Kidney epithelial cell (primary cell): ENCODE measurements at regions not wholly inside any gene's neighbourhood (a gene's known extent, or its start where the extent isn't known, plus 50 kb on each side); places are given as distances from the start of the nearest gene placed in this dataset.

Experiments
- DNase-seq: peaks from one replicate; pipeline ENCODE4 v3.0.0-alpha.2; 2010; ENCODE audit warnings: low read depth
- H3K27me3 ChIP-seq: 2 replicates; pipeline ENCODE4 v1.6.0; 2011; ENCODE audit warnings: low read length; ENCODE audit not compliant: control insufficient read depth, insufficient read depth
- H3K36me3 ChIP-seq: 2 replicates; pipeline ENCODE4 v1.5.1; 2011; ENCODE audit warnings: low read length; ENCODE audit not compliant: control insufficient read depth, insufficient read depth
- H3K4me3 ChIP-seq: 2 replicates; pipeline ENCODE4 v1.5.1; 2011; ENCODE audit warnings: low read depth, mild to moderate bottlenecking, control low read depth, low read length
- CTCF ChIP-seq: IDR thresholded peaks from 2 replicates; pipeline ENCODE4 v1.5.1; 2011; ENCODE audit warnings: mild to moderate bottlenecking, moderate library complexity, low read length, control low read depth, inconsistent platforms; ENCODE audit not compliant: insufficient read depth, poor library complexity, severe bottlenecking

- no peak for TF ChIP-seq CTCF
- H3K36me3 ChIP-seq, result no peaks in the 10 kb centered on the region
- no peaks in the 10 kb centered on the region for H3K27me3 ChIP-seq
- no peak for DNase-seq
- H3K4me3 ChIP-seq, result no peak overlapping the region
Observed at GRCh38 chr4:79759793-79760192, 313.2 kb downstream of the ANTXR2 start.

GRCh38 chr4:79757600-79757999, 315.4 kb downstream of the ANTXR2 start:
- Histone ChIP-seq H3K36me3 (no peaks in the 10 kb centered on the region), H3K4me3 (no peak overlapping the region), H3K27me3 (no peaks in the 10 kb centered on the region)
- TF ChIP-seq CTCF, result no peak
- no peak for DNase-seq

- Histone ChIP-seq H3K4me3 (no peak overlapping the region), H3K36me3 (no peaks in the 10 kb centered on the region), H3K27me3 (no peaks in the 10 kb centered on the region)
- no peak for TF ChIP-seq CTCF
- no peak for DNase-seq
Observed at GRCh38 chr4:79756140-79756895, 316.7 kb downstream of the ANTXR2 start.

- H3K4me3 ChIP-seq, result no peak overlapping the region
- DNase-seq, result no peak
- no peaks in the 10 kb centered on the region for H3K27me3 ChIP-seq
- no peaks in the 10 kb centered on the region for H3K36me3 ChIP-seq
- no peak for TF ChIP-seq CTCF
Observed at GRCh38 chr4:79748835-79749234, 324.2 kb downstream of the ANTXR2 start.

GRCh38 chr4:79747252-79747651, 325.8 kb downstream of the ANTXR2 start:
- Histone ChIP-seq H3K36me3 (no peaks in the 10 kb centered on the region), H3K27me3 (no peaks in the 10 kb centered on the region), H3K4me3 (no peak overlapping the region)
- DNase-seq, result no peak
- TF ChIP-seq CTCF, result no peak

GRCh38 chr4:79743014-79743413, 330.0 kb downstream of the ANTXR2 start:
- Histone ChIP-seq H3K27me3 (no peaks in the 10 kb centered on the region), H3K36me3 (no peaks in the 10 kb centered on the region), H3K4me3 (no peak overlapping the region)
- no peak for DNase-seq
- no peak for TF ChIP-seq CTCF
